Urothelium cell line (cell line): ENCODE measurements at regions not wholly inside any gene's neighbourhood (a gene's known extent, or its start where the extent isn't known, plus 50 kb on each side); places are given as distances from the start of the nearest gene placed in this dataset.
"Not testable (repeated sequence)": the region's sequence is repeated elsewhere in the genome, so short reads cannot be mapped to it uniquely, and the experiment has no call there.

ENCODE experiments used
- DNase-seq: peaks from one replicate; pipeline ENCODE4 v3.0.0; 2011; ENCODE audit warnings: low spot score, mixed read lengths
- FAIRE-seq: peaks from 2 replicates; lab custom pipeline; 2011; peaks lifted over from hg19 to GRCh38; lab: Jason Lieb, UNC

DNA sequence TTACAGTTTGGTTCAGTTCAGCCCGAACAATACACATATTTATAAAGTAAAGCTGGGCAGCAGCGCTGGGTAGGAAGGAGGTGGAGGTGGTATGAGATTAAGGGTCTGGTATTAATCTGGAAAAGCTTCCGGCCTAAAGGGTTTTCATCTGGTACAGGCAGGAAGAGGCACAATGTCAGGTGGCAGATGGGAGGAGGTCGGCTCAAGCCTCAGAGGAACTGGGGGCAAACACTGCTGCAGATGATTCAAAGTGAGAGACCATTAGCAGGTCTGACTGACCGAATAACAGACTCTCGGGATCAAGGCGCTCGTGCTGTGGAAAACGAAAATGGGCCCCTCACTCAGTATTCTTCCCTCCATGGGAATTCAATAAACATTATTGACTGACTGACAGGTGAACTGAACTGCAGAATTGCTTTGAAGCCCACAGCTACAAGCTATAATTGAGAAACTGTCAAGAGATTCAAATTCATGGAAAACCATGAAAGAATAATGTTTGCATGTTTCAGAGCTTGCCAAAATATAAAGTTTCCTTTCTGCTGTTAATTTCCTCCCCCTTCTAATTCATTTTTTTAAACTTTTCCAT is 75.3 kb downstream of the TMEM167A start:
- DNase-seq: no peak
- FAIRE-seq: no peak

DNA sequence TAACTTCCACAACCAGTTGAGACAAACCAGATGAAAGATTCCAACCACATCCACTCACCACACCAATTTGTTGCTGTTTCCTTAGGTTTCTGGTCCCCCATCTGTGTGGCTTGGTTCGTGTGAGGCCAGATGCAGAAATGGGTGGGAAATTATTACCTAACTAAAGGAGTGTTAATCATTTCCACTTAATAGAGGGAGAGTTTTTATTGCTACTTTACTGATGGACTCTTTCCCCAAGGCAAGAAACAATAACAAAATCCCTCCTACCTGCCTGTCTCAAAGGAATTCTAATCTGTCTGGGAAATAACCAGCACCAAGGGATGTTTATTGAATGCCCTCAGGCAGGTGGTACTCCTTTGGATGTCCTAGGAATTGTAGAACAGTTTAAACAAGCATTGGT is 76.3 kb downstream of the TMEM167A start:
- no peak for FAIRE-seq

DNA sequence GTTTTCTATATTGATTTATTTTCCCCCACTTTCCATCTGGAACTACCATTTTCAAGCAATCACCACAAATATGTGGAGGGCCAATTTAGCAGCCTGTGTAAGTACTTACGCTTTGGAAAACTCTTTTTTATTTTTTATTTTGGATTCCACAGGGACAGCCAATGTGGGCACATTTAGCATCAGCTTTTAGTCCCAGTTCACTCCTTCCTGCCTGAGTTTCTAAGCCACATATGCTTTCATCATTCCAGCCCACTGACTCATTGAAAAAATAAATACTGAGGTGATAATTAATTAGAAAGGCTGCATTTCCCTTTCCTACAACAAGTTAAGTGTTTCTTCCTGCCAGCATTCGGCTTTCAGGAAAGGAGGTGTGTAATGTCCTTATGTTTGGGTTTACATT is 76.8 kb downstream of the TMEM167A start:
- FAIRE-seq (no peak), DNase-seq (no peak)

More for the DNA sequence above, 76.3 kb downstream of the TMEM167A start:
- no peak for DNase-seq

DNA sequence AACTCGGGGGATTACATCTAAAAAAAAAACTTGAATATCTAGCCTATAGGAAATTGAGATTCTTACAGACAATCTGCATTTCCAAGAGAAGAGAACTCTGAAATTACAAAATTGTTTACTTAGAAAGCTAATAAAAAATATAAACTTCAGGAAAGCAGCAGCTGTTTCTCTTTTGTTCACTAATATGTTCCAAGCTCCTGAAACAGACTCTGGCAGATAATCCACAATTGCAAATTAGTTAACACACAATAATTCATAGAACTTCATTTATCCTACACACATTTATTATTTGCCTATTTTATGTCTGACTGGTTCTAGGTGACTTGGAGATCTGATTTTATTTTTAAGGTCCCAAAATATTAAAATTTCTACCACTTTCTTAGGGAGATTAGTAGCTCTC is 83.8 kb downstream of the TMEM167A start:
- DNase-seq (no peak), FAIRE-seq (no peak)

DNA sequence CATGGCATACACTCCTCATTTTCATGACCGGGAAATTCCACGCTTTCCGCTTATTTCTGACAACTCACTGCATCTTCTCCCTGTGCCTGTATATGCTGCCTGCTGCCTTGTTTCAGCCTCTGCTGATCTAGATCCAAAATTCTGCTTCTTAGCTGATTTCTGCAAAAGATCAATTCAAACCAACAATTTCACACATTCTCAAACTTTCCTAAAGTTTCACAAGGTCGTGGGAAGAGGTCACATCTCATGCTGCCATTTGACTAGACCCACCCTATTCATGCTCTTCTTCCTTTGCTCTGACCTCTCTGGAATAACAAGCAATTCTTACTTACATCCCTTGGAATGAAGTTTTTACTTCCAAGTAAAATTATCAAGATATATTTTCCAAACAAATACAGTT is 84.5 kb downstream of the TMEM167A start:
- DNase-seq: no peak
- no peak for FAIRE-seq

DNA sequence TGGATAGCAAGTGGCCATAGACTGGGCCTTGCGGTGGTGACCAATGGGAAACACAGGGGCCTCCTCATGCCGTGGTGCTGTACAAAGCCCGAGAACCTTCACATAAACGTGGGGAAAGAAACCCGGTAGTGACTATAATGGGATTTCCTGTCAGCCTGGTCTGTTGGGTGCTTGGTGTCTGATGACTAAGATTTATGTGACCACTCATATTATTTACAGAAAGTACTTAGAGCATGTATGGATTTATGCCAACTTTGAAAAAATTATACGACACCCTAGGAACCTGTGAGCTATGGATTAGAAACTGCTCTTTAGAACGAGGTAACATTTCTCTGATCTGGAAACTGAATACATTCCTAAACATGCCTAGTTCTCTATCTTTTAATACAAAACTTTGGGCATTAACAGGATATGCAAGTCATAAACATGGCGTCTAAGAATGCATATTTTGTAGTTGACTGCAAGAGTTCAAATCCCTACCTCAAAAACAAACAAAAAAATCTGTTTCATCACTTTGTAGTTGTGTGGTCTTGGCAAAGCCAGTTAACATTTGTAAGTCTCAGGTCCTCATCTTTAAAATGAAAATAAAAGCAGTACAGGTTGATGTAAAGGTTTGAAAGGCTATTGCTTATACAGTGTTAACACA is 85.4 kb downstream of the TMEM167A start:
- FAIRE-seq (no peak), DNase-seq (peak; percentile 55)

DNA sequence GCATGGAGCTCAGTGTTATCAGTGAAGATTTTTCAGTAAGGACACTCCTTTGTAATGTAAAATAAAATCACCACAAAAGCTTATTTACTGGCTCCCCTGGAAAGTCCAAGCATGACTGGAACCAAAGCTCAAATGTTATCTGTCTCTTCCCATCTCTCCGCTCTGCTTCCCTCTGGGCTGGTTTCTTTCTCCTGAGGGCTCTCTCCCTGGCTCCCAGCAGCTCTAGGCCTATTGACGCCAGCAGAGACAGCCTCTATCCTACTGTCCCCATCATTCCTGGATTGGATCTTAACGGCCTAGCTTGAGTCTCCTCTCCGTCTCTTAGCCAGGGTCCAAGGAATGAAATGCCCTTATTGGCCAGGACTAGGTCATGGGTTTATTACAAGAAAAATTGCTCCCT is 86.1 kb downstream of the TMEM167A start:
- no peak for FAIRE-seq
- DNase-seq: no peak

DNA sequence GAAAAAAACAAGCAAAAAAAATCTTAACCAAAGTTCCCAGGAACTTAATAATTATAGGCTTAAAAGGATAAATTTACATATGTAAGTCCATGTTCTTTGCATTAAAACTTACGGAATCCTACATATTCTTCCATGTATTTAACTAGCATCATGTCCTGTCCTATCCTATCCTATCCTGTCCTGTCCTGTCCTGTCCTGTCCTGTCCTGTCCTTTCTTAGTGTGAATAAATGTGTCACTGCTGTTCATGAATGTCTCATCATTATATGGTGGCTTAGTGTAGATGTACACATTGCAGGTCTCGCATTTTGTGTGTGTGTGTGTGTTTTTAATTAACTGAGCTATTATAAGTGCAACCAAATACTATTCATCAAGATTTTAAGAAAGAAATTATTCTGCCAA is 90.0 kb downstream of the TMEM167A start:
- DNase-seq (no peak), FAIRE-seq (no peak)

DNA sequence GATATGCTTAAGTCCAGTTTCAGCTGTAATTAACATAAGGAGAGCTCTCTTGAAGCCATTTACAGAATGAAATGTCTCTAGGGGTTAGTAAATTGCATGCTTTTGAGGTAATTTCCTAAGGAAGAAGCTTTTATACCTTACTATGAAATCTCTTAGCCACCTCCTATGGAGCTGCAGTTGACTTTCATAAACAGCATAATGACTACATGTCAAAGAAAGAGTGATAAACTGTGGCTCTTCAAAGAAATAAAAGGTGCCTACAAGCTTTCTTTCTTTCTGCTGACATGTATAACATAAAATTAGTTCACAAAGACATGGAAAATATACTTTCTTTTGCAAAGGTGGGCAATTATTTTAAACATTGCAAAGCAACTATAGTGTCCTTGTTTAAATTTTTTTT is 90.8 kb downstream of the TMEM167A start:
- no peak for FAIRE-seq
- DNase-seq: no peak

DNA sequence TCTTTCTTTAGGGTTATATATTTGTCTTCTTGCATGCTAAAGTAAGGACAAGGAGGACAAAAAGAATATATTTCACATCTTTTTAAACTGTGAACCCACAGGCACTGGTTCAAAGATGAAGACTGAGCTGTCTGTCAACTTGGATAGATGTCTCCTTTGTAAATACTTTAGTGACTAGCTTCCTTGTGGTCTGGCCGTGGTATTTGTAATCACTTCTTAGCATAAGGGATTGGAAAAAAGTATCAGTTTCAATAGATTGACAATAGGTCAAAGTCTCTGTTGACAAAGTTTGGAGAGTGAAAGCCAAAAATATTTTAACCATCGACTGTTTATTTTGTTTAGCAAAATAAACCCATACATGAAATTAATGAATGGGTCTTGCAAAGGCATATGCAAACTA is 91.4 kb downstream of the TMEM167A start:
- DNase-seq (no peak), FAIRE-seq (no peak)

DNA sequence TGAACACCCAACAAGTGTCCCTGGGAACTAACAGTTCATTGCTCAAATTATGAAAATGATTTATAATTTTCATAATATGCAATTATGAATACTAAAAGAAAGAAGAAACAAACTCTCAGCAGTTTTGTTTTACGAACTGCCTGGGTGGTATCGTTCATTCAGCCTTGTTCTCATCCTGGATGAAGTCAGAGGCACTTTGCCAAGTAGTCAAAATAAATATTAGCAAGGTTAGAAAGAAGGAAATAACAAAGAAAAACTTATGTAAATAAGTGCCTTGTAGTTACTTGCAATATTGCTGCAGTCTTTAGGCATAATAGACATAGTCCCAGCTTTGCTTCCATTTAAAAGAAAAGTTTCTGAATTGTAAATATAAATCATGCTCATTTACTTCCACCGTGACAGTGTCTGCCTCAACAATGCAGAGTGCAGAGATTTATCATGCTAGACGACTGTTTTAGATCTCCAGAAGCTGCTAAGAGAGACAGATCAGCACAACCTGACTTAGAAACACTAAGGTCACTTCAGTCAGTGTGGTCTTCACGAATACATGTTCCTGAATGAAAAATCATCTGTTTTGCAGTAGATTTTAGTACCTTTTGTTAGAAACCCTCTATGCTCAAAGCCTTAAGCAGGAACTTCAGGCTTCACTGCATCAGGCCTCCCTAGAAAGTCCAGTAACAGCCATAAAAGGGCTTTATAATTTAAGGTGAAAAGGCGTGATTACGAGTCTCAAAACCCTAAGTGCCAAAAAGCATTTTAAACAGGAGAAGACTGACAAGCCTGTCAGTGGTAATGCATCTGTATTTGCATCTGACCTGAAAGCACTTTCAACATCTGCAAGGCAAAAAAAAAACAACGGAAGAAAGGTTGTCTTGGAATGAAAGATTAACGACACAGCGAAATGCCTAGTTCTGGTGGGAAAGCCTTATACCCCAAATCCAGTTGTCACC is 92.1 kb downstream of the TMEM167A start:
- FAIRE-seq (no peak), DNase-seq (no peak)

DNA sequence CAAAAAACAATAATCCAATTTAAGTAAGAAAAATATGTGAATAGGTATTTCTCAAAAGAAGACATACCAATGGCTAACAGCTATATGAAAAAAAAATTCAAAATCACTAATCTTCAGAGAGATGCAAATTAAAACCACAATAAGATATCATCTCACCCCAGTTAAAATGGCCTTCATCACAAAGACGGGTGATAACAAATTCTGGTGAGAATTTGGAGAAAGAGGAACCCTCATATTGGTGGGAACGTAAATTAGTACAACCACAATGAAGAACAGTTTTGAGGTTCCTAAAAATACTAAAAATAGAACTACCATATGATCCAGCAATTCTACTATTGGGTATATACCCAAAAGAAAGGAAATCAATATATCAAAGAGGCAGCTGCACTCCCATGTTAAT is 94.3 kb downstream of the TMEM167A start:
- DNase-seq: no peak
- FAIRE-seq: no peak

DNA sequence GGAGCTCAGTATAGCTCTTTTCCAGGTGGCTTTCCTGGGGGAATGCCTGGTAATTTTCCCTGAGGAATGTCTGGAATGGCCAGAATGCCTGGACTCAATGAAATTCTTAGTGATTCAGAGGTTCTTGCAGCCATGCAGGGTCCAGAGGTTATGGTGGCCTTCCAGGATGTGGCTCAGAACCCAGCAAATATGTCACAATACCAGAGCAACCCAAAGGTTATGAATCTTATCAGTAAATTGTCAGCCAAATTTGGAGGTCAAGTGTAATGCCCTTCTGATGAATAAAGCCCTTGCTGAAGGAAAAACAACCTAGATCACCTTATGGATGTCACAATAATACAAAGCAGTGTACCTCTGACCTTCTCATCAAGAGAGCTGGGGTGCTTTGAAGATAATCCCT is 100.3 kb downstream of the TMEM167A start:
- DNase-seq: peak; percentile 7
- FAIRE-seq: not testable (repeated sequence)

DNA sequence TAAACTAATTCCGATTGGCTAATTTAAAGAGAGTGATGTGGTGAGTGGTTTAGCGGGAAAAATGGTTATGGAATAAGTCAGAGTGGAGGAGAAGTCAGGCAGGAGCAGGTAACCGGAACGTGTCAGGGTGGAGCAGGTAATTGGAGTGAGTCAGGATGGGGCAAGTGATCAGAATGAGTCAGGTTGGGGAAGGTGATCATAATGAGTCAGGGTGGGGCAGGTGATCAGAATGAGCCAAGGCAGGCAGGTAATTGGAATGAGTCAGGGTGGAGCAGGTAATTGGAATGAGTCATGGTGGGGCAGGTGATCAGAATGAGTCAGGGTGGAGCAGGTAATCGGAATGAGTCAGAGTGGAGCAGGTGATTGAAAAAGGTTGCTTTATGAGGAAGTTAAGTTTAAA is 101.4 kb downstream of the TMEM167A start:
- DNase-seq (peak; percentile 31), FAIRE-seq (peak; percentile 91)

DNA sequence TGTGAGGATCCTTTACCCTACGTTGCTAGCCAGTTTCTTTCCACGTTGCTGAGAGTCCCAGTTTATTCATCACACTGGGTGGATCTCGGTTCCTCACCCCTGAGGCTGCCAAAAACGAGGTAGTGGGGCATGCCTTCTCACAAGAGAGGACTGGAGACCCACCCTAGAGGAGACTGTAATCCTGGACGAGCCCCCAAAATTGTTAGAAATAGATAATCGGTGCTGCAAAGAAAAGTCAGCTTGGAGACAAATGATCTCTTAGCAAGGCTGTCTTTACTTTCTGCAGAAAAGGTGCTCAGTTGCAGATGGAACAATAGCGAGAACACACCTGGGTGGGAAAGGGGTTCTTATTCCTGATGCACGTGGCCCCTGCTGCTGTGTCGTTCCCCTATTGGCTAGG is 101.8 kb downstream of the TMEM167A start:
- DNase-seq: no peak
- no peak for FAIRE-seq

DNA sequence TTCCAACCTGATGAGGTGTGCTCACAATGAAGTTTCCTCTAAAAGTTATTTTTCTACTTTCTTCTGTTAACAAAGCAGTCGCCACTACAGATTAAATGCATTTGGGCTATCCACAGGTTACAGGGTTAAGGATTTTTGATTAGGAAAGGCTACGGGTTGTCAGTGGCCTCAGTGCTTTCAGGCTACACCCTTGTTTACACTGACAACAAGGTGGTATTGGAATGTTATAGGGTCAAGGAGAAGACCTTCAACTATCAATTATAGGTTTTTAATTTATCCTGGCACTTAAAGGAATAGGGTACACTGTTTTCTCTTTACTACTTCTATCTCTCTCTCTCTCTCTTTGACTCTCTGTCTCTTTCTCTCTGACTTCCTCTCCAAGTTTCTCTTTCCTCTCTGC is 102.8 kb downstream of the TMEM167A start:
- FAIRE-seq, DNase-seq: not testable (repeated sequence)

DNA sequence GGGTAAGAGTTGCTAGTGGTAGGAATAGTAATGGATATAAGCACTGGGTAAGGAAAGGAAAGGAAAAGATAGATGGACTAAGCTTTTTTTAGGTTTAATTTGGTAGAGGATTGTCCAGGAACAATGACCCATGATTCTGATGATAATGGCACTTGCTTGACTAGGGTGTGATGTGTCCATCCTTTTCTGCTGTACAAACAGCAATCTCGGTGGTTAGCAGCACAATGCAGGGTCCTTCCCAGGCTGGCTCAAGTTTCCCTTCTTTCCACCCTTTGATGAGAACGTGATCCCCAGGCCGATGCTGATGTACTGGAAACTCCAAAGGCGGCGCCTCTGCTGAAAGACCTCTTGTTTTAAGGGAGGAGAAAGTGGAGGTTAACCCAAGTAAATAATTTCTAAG is 105.3 kb downstream of the TMEM167A start:
- FAIRE-seq (no peak), DNase-seq (no peak)

DNA sequence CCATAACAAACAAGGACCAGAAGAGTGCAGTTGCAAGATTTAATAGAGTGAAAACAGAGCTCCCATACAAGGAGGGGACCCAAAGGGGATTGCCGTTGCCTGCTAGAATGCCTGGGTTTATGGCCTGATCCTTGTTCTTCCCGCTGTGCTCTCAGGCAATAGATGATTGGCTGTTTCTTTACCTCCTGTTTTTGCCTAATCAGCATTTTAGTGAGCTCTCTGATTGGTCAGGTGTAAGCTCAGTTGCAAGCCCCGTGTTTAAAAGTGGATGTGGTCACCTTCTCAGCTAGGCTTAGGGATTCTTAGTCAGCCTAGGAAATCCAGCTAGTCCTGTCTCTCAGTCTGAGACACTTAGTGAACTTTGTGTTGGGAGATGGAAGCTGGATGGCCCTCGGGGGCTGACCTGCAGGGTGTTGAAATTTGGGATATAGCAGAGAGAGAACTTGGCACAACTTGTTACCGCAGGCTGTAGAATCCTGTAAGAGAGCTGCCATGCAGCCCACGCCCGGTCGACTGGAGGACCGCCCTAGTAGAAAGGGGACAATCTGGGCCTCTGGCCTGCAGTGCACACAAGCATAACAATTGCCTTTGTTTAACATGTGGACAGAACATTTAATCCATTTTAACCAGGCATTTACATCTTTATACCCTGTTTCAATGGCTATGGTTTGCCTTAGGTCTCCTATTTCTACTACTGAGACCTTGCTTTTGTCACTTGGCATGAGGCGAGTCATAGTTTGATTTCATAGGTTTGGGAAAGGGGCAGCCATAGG is 106.0 kb downstream of the TMEM167A start:
- not testable (repeated sequence) for DNase-seq, FAIRE-seq

DNA sequence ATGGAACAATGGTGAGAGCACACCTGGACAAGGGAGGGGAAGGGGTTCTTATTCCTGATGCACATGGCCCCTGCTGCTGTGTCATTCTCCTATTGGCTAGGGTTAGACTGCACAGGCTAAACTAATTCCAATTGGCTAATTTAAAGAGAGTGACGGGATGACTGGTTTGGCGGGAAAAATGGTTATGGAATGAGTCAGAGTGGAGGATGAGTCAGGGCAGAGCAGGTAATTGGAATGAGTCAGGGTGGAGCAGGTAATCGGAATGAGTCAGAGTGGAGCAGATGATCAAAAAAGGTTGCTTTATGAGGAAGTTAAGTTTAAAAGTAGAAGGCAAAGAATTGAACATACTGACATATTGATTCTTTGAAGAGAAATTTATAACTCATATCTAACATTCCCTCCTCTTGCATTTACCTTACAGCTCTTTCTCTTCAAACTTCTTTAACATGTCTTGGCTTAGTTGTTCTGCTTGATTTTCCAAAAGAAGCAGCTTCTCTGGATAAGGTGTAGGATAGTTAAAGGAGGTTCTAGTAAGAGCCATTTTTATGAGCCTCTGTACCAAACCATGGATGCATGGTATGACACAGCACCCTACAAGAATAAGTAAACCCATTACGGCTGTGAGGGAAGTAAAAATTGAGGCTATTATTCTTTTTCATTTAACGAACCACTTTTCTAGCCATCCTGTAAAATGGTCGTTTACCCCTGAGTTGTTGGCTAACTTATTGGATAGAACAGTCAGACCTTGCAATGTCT is 107.8 kb downstream of the TMEM167A start:
- not testable (repeated sequence) for FAIRE-seq, DNase-seq

DNA sequence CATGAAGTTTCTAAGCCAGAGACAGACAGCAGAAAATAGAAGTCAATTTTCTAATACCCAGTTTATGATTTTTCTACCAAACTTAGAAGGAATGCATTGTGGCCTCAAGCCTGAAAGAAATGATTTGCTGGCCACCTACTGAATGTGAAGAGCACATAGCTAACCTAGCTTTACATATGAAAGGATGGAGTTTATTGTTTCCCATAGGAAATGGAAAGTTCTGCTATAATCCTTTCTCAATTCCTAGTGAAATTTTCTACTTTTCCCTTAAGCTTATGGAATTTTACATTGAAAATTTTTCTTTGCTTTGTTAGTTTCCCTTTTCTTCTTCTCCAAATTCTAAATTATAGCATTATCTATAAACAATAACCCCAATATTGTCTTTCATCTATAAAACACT is 110.1 kb downstream of the TMEM167A start:
- FAIRE-seq (no peak), DNase-seq (no peak)
